ENCODE measurements at regions not wholly inside any gene's neighbourhood (a gene's known extent, or its start where the extent isn't known, plus 50 kb on each side); places are given as distances from the start of the nearest gene placed in this dataset.

DNA sequence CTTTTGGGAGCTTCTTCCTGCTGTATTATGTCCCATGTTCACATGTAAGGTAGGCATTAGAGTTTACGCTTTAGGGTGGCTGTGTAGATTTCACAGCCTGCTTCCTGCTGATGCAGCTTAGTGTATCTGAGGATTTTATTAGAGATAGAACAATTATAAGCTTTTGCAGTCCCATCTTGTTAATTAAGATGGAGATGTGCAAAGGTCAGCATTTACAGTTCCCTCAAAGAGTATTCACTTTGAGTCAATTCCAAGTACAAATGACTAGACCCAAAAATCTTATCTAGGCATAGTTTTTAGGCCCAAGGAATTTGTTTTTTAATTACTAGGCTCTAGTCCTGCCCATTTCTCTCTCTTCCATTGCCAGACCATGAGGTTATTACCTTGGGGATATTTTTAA is 239.9 kb upstream of the PHF14 start:
- Histone ChIP-seq H3K27ac (ENCODE audit: low read depth, low read length) (no peak overlapping the region), H3K27me3 (ENCODE audit: insufficient read depth, low read length, poor library complexity) (no peaks in the 10 kb centered on the region), H4K5ac (ENCODE audit: low read length) (no peak overlapping the region), H2AK5ac (ENCODE audit: low read length) (no peak overlapping the region), H3K4me2 (ENCODE audit: low read length) (no peak overlapping the region), H3K4me3 (ENCODE audit: low read length) (no peak overlapping the region), H3K79me2 (ENCODE audit: control insufficient read depth, insufficient read depth, low read length) (no peaks in the 10 kb centered on the region), H2BK120ac (ENCODE audit: low read depth, low read length) (no peak overlapping the region), H3K4ac (ENCODE audit: low read depth, low read length) (no peak overlapping the region), H3K4me1 (ENCODE audit: control insufficient read depth, low read depth, low read length) (no peaks in the 10 kb centered on the region), H4K8ac (ENCODE audit: low read depth, low read length) (no peak overlapping the region), H3K36me3 (ENCODE audit: control insufficient read depth, insufficient read depth, low read length) (no peaks in the 10 kb centered on the region), H3K23ac (ENCODE audit: low read length) (no peak overlapping the region), H3K79me1 (ENCODE audit: low read length) (no peaks in the 10 kb centered on the region), H3K18ac (ENCODE audit: low read length) (no peak overlapping the region), H3K56ac (ENCODE audit: low read length) (no peak overlapping the region), H2BK5ac (ENCODE audit: low read length) (no peak overlapping the region), H2BK15ac (replicated peaks; ENCODE audit: low read depth) (no peak overlapping the region), H3K9ac (ENCODE audit: low read length) (no peak overlapping the region)
- no CpG with 5 or more reads among the region's 1 CpG for whole genome bisulfite sequencing (ENCODE audit: extremely low coverage, insufficient coverage, low lambda C conversion rate)
- DNase-seq = no peak

DNA sequence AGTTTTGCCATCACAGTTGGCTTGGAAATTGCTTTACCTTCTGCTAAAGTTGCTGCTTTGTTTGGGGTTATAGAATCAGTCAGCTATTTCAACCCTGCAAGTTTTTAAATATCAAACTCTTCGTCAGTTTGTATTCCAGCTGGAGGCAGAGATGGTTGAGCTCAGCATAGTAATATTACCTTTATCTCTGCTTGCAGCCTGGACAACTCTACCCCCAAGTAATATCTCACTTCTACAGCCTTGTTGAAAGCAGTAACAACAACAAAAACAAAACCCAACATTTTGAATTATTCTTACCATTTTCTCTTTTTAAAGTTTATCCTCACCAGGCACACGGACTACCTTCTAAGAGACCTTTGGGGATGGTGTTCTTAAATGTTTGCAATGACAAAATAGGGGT is 239.1 kb upstream of the PHF14 start:
- H4K8ac ChIP-seq (ENCODE audit: low read depth, low read length) = no peak overlapping the region
- no CpG with 5 or more reads among the region's 2 CpGs for WGBS (ENCODE audit: extremely low coverage, insufficient coverage, low lambda C conversion rate)
- H2BK120ac ChIP-seq (ENCODE audit: low read depth, low read length) = no peak overlapping the region
- H2BK5ac ChIP-seq (ENCODE audit: low read length) = no peak overlapping the region
- no peaks in the 10 kb centered on the region for H3K36me3 ChIP-seq (ENCODE audit: control insufficient read depth, insufficient read depth, low read length)
- no peaks in the 10 kb centered on the region for H3K27me3 ChIP-seq (ENCODE audit: insufficient read depth, low read length, poor library complexity)
- no peak overlapping the region for H3K23ac ChIP-seq (ENCODE audit: low read length)
- DNase-seq = no peak
- no peak overlapping the region for H3K4ac ChIP-seq (ENCODE audit: low read depth, low read length)
- no peak overlapping the region for H3K27ac ChIP-seq (ENCODE audit: low read depth, low read length)
- H3K4me3 ChIP-seq (ENCODE audit: low read length) = no peak overlapping the region
- no peak overlapping the region for H3K4me2 ChIP-seq (ENCODE audit: low read length)
- H3K79me1 ChIP-seq (ENCODE audit: low read length) = no peaks in the 10 kb centered on the region
- H3K9ac ChIP-seq (ENCODE audit: low read length) = no peak overlapping the region
- no peaks in the 10 kb centered on the region for H3K4me1 ChIP-seq (ENCODE audit: control insufficient read depth, low read depth, low read length)
- H4K5ac ChIP-seq (ENCODE audit: low read length) = no peak overlapping the region
- H3K18ac ChIP-seq (ENCODE audit: low read length) = no peak overlapping the region
- no peak overlapping the region for H2AK5ac ChIP-seq (ENCODE audit: low read length)
- no peak overlapping the region for H3K56ac ChIP-seq (ENCODE audit: low read length)
- no peak overlapping the region for H2BK15ac ChIP-seq (replicated peaks; ENCODE audit: low read depth)
- no peaks in the 10 kb centered on the region for H3K79me2 ChIP-seq (ENCODE audit: control insufficient read depth, insufficient read depth, low read length)

DNA sequence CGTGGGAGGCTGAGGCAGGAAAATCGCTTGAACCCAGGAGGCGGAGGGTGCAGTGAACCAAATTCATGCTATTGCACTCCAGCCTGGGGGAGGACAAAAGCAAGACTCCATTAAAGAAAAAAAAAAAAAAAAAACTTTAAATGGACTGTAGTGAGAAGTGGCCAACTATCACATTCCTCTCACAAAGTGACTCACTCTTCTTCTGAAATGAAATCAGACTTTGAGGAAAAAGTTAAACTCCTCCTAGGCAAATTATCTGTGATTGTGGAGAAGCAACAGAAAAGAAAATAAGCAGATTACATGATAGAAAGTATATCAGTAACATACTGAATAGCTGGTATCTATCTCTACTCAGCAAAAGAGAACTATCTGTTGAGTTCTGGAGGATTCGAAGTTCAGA is 234.3 kb upstream of the PHF14 start:
- H2BK5ac ChIP-seq (ENCODE audit: low read length) = no peak overlapping the region
- H4K5ac ChIP-seq (ENCODE audit: low read length) = no peak overlapping the region
- H3K36me3 ChIP-seq (ENCODE audit: control insufficient read depth, insufficient read depth, low read length) = no peaks in the 10 kb centered on the region
- no peak overlapping the region for H3K4me2 ChIP-seq (ENCODE audit: low read length)
- no peak overlapping the region for H2BK15ac ChIP-seq (replicated peaks; ENCODE audit: low read depth)
- no peak overlapping the region for H3K4me3 ChIP-seq (ENCODE audit: low read length)
- no peaks in the 10 kb centered on the region for H3K79me2 ChIP-seq (ENCODE audit: control insufficient read depth, insufficient read depth, low read length)
- H3K9ac ChIP-seq (ENCODE audit: low read length) = no peak overlapping the region
- no peak overlapping the region for H4K8ac ChIP-seq (ENCODE audit: low read depth, low read length)
- no peak overlapping the region for H3K56ac ChIP-seq (ENCODE audit: low read length)
- H3K23ac ChIP-seq (ENCODE audit: low read length) = no peak overlapping the region
- DNase-seq = no peak
- no peaks in the 10 kb centered on the region for H3K27me3 ChIP-seq (ENCODE audit: insufficient read depth, low read length, poor library complexity)
- H2BK120ac ChIP-seq (ENCODE audit: low read depth, low read length) = no peak overlapping the region
- no peak overlapping the region for H3K18ac ChIP-seq (ENCODE audit: low read length)
- WGBS (ENCODE audit: extremely low coverage, insufficient coverage, low lambda C conversion rate) = no CpG with 5 or more reads among the region's 4 CpGs
- H3K4ac ChIP-seq (ENCODE audit: low read depth, low read length) = no peak overlapping the region
- H3K27ac ChIP-seq (ENCODE audit: low read depth, low read length) = no peak overlapping the region
- no peaks in the 10 kb centered on the region for H3K4me1 ChIP-seq (ENCODE audit: control insufficient read depth, low read depth, low read length)
- no peak overlapping the region for H2AK5ac ChIP-seq (ENCODE audit: low read length)
- H3K79me1 ChIP-seq (ENCODE audit: low read length) = no peaks in the 10 kb centered on the region

DNA sequence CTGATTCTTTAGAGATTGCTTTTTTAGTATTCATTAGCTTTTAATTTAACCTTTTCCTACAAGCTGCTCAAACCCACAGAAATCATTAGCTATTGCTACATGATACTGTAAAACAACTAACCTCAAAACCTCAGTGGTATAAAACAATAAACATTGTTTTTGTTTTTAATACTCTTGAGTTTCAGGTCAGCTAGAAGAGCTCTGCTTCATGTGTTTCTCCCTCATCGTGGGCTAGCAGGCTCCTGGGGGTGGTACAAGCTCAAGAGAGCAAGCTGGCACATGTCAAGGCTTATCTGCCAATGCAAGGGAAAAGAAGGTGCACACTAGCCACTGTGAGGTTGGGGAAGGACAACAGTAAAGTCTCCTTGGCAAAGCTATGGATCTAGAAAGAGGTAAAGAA is 232.9 kb upstream of the PHF14 start:
- Histone ChIP-seq H3K23ac (ENCODE audit: low read length) (no peak overlapping the region), H2BK5ac (ENCODE audit: low read length) (no peak overlapping the region), H3K9ac (ENCODE audit: low read length) (no peak overlapping the region), H2BK15ac (replicated peaks; ENCODE audit: low read depth) (no peak overlapping the region), H3K18ac (ENCODE audit: low read length) (no peak overlapping the region), H4K8ac (ENCODE audit: low read depth, low read length) (no peak overlapping the region), H4K5ac (ENCODE audit: low read length) (no peak overlapping the region), H3K27me3 (ENCODE audit: insufficient read depth, low read length, poor library complexity) (no peaks in the 10 kb centered on the region), H3K36me3 (ENCODE audit: control insufficient read depth, insufficient read depth, low read length) (no peaks in the 10 kb centered on the region), H3K27ac (ENCODE audit: low read depth, low read length) (no peak overlapping the region), H3K4ac (ENCODE audit: low read depth, low read length) (no peak overlapping the region), H3K4me3 (ENCODE audit: low read length) (no peak overlapping the region), H3K56ac (ENCODE audit: low read length) (no peak overlapping the region), H2BK120ac (ENCODE audit: low read depth, low read length) (no peak overlapping the region), H3K4me1 (ENCODE audit: control insufficient read depth, low read depth, low read length) (no peaks in the 10 kb centered on the region), H3K79me2 (ENCODE audit: control insufficient read depth, insufficient read depth, low read length) (no peaks in the 10 kb centered on the region), H3K4me2 (ENCODE audit: low read length) (no peak overlapping the region), H3K79me1 (ENCODE audit: low read length) (no peaks in the 10 kb centered on the region), H2AK5ac (ENCODE audit: low read length) (no peak overlapping the region)
- no peak for DNase-seq
- no CpG with 5 or more reads among the region's 1 CpG for WGBS (ENCODE audit: extremely low coverage, insufficient coverage, low lambda C conversion rate)

DNA sequence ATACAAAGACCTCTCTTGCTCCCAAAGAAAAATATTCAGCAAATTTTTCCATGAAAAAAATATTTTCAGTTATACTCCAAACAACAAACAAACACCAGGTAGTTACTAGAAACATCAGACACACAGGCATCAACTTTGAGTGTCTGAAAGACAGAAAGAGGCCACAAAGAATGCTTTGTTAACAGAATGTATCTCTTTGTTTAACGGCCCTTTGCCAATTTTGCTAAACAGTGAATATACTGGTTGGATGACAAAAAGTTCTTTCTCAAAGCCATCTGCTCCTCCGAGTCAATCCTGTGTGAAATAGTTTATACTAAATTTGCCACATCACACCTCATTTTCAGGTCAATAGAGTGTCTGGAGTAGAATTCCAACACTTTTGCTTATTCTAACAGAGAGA is 216.7 kb upstream of the PHF14 start:
- no CpG with 5 or more reads among the region's 2 CpGs for WGBS (ENCODE audit: extremely low coverage, insufficient coverage, low lambda C conversion rate)
- Histone ChIP-seq H3K79me1 (ENCODE audit: low read length) (no peaks in the 10 kb centered on the region), H2AK5ac (ENCODE audit: low read length) (no peak overlapping the region), H3K23ac (ENCODE audit: low read length) (no peak overlapping the region), H4K5ac (ENCODE audit: low read length) (no peak overlapping the region), H3K27me3 (ENCODE audit: insufficient read depth, low read length, poor library complexity) (no peaks in the 10 kb centered on the region), H2BK120ac (ENCODE audit: low read depth, low read length) (no peak overlapping the region), H3K4ac (ENCODE audit: low read depth, low read length) (no peak overlapping the region), H3K36me3 (ENCODE audit: control insufficient read depth, insufficient read depth, low read length) (no peaks in the 10 kb centered on the region), H3K9ac (ENCODE audit: low read length) (no peak overlapping the region), H3K27ac (ENCODE audit: low read depth, low read length) (no peak overlapping the region), H4K8ac (ENCODE audit: low read depth, low read length) (no peak overlapping the region), H3K4me1 (ENCODE audit: control insufficient read depth, low read depth, low read length) (no peaks in the 10 kb centered on the region), H3K56ac (ENCODE audit: low read length) (no peak overlapping the region), H2BK5ac (ENCODE audit: low read length) (no peak overlapping the region), H3K79me2 (ENCODE audit: control insufficient read depth, insufficient read depth, low read length) (no peaks in the 10 kb centered on the region), H3K4me2 (ENCODE audit: low read length) (no peak overlapping the region), H3K18ac (ENCODE audit: low read length) (no peak overlapping the region), H2BK15ac (replicated peaks; ENCODE audit: low read depth) (no peak overlapping the region), H3K4me3 (ENCODE audit: low read length) (no peak overlapping the region)
- no peak for DNase-seq

DNA sequence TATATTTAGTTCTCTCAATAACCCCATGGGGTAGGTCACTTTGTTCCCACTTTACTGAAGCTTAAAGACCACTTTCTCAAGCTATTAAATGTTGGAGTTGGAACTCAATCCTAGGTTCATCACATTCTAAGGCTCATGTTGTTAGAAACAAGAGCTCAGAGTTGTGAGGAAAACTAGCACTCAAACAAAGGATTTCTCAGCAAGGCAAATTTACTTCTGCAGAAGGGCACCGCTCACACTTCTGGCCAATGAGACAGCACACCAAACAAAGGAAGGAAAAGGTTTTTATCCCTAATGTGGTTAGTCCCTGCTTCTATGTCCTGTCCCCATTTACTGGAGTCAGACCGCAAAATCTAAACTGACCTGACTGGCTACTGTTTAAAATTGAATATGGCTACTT is 214.6 kb upstream of the PHF14 start:
- Histone ChIP-seq H3K36me3 (ENCODE audit: control insufficient read depth, insufficient read depth, low read length) (no peaks in the 10 kb centered on the region), H3K23ac (ENCODE audit: low read length) (no peak overlapping the region), H2BK120ac (ENCODE audit: low read depth, low read length) (no peak overlapping the region), H2BK15ac (replicated peaks; ENCODE audit: low read depth) (no peak overlapping the region), H3K79me2 (ENCODE audit: control insufficient read depth, insufficient read depth, low read length) (no peaks in the 10 kb centered on the region), H3K27me3 (ENCODE audit: insufficient read depth, low read length, poor library complexity) (no peaks in the 10 kb centered on the region), H2AK5ac (ENCODE audit: low read length) (no peak overlapping the region), H3K9ac (ENCODE audit: low read length) (no peak overlapping the region), H3K56ac (ENCODE audit: low read length) (no peak overlapping the region), H3K27ac (ENCODE audit: low read depth, low read length) (no peak overlapping the region), H4K5ac (ENCODE audit: low read length) (no peak overlapping the region), H3K4ac (ENCODE audit: low read depth, low read length) (no peak overlapping the region), H2BK5ac (ENCODE audit: low read length) (no peak overlapping the region), H4K8ac (ENCODE audit: low read depth, low read length) (no peak overlapping the region), H3K4me1 (ENCODE audit: control insufficient read depth, low read depth, low read length) (no peaks in the 10 kb centered on the region), H3K18ac (ENCODE audit: low read length) (no peak overlapping the region), H3K4me2 (ENCODE audit: low read length) (no peak overlapping the region), H3K79me1 (ENCODE audit: low read length) (no peaks in the 10 kb centered on the region), H3K4me3 (ENCODE audit: low read length) (no peak overlapping the region)
- WGBS (ENCODE audit: extremely low coverage, insufficient coverage, low lambda C conversion rate) = no CpG with 5 or more reads among the region's 2 CpGs
- DNase-seq = no peak
